HG03097 (cell line): ENCODE measurements at regions not wholly inside any gene's neighbourhood (a gene's known extent, or its start where the extent isn't known, plus 50 kb on each side); places are given as distances from the start of the nearest gene placed in this dataset.

Experiments
- ATAC-seq: cut with Tn5 transposase; IDR thresholded peaks from one replicate; pipeline ENCODE4 v1.9.1; 2021; ENCODE audit not compliant: unreplicated experiment, low FRiP score

- no peak for ATAC-seq
Measured at GRCh38 chr3:1019157-1019556, 73.7 kb upstream of the CNTN6 start.

GRCh38 chr3:1026395-1026794 is 66.4 kb upstream of the CNTN6 start:
- no peak for ATAC-seq

- no peak for ATAC-seq
Measured at GRCh38 chr3:1036207-1036826, 56.5 kb upstream of the CNTN6 start.

GRCh38 chr3:1037631-1038030 is 55.2 kb upstream of the CNTN6 start:
- ATAC-seq: no peak
